CD14-positive monocyte (primary cell): ENCODE measurements at regions not wholly inside any gene's neighbourhood (a gene's known extent, or its start where the extent isn't known, plus 50 kb on each side); places are given as distances from the start of the nearest gene placed in this dataset.

Source experiments
- DNase-seq, 3 donors: peaks; one replicate each; pipeline ENCODE4 v3.0.0-alpha.2; 2011 to 2022
- H2AFZ ChIP-seq: 2 replicates; pipeline ENCODE4 v1.6.0; 2012; ENCODE audit warnings: mild to moderate bottlenecking, low read depth, low read length, inconsistent platforms; ENCODE audit not compliant: insufficient read depth, poor library complexity, severe bottlenecking
- H3K27ac ChIP-seq, 2 donors: 1 replicate in 1 of 2; 2 replicates in 1 of 2; pipeline ENCODE4 v1.5.1; 2012 to 2013; ENCODE audit warnings: low read length in 2 of 2, control low read depth in 1 of 2, inconsistent platforms in 1 of 2, low read depth in 1 of 2, mild to moderate bottlenecking in 1 of 2
- H3K27me3 ChIP-seq, 2 donors: one replicate each; pipeline versions ENCODE4 v1.6.0 to v1.6.1; 2011 to 2013; ENCODE audit warnings: low read length in 2 of 2; ENCODE audit not compliant: control insufficient read depth in 2 of 2, insufficient read depth in 2 of 2
- H3K36me3 ChIP-seq, 2 donors: replicated peaks in 1 of 2; 1 replicate in 1 of 2; 2 replicates in 1 of 2; pipeline versions ENCODE4 v1.5.1 to v1.6.1; 2012 to 2013; ENCODE audit warnings: low read length in 2 of 2, control low read depth in 1 of 2, inconsistent platforms in 1 of 2, mild to moderate bottlenecking in 1 of 2; ENCODE audit not compliant: insufficient read depth in 2 of 2, control insufficient read depth in 1 of 2
- H3K4me1 ChIP-seq, 2 donors: 1 replicate in 1 of 2; 2 replicates in 1 of 2; pipeline versions ENCODE4 v1.5.1 to v1.6.1; 2012 to 2013; ENCODE audit warnings: low read length in 2 of 2, control low read depth in 1 of 2, inconsistent platforms in 1 of 2, mild to moderate bottlenecking in 1 of 2, moderate library complexity in 1 of 2; ENCODE audit not compliant: insufficient read depth in 2 of 2, control insufficient read depth in 1 of 2
- H3K4me2 ChIP-seq: replicated peaks from 2 replicates; pipeline ENCODE3; 2012; ENCODE audit warnings: low read length, moderate library complexity, mild to moderate bottlenecking; ENCODE audit not compliant: poor library complexity, severe bottlenecking; ENCODE audit errors: extremely low read depth
- H3K4me3 ChIP-seq, 3 experiments: fragments of 200-600 bp in 1 of 3; sonication (generic) in 1 of 3; replicated peaks in 1 of 3; 1 replicate in 2 of 3; 2 replicates in 1 of 3; pipeline ENCODE4 v1.5.1; 2011 to 2013; ENCODE audit warnings: low read length in 3 of 3, mild to moderate bottlenecking in 3 of 3, control low read depth in 2 of 3, low read depth in 2 of 3, inconsistent platforms in 1 of 3, moderate library complexity in 1 of 3
- H3K79me2 ChIP-seq: 2 replicates; pipeline ENCODE4 v1.6.0; 2012; ENCODE audit warnings: mild to moderate bottlenecking, control low read depth, inconsistent platforms, low read length, moderate library complexity; ENCODE audit not compliant: insufficient read depth
- H3K9ac ChIP-seq: 2 replicates; pipeline ENCODE4 v1.6.0; 2017; ENCODE audit warnings: low read length, mild to moderate bottlenecking; ENCODE audit not compliant: insufficient read depth, poor library complexity, severe bottlenecking
- H3K9me3 ChIP-seq, 2 donors: replicated peaks in 1 of 2; 1 replicate in 1 of 2; 2 replicates in 1 of 2; pipeline versions ENCODE4 v1.5.1 to v1.6.1; 2012 to 2013; ENCODE audit warnings: low read length in 2 of 2, control low read depth in 1 of 2; ENCODE audit not compliant: control insufficient read depth in 1 of 2, insufficient read depth in 1 of 2
- H4K20me1 ChIP-seq: 2 replicates; pipeline ENCODE4 v1.6.0; 2012; ENCODE audit warnings: mild to moderate bottlenecking, low read length, control low read depth, moderate library complexity; ENCODE audit not compliant: insufficient read depth
- H3K27ac Mint-ChIP-seq, 7 donors: one replicate each; pipeline ENCODE4 v1.8.0; 2020; ENCODE audit warnings: mild to moderate bottlenecking in 7 of 7, mixed read lengths in 7 of 7, moderate library complexity in 6 of 7, inconsistent platforms in 2 of 7
- H3K27me3 Mint-ChIP-seq, 3 donors: one replicate each; pipeline ENCODE4 v1.8.0; 2021 to 2022; ENCODE audit warnings: low read depth in 3 of 3, mild to moderate bottlenecking in 3 of 3, mixed read lengths in 3 of 3, moderate library complexity in 3 of 3, inconsistent platforms in 1 of 3
- H3K36me3 Mint-ChIP-seq, 2 donors: one replicate each; pipeline ENCODE4 v1.8.0; 2020; ENCODE audit warnings: mixed read lengths in 2 of 2, inconsistent platforms in 1 of 2, mild to moderate bottlenecking in 1 of 2
- H3K4me1 Mint-ChIP-seq: one replicate; pipeline ENCODE4 v1.8.0; 2020; ENCODE audit warnings: mild to moderate bottlenecking, mixed read lengths
- H3K4me3 Mint-ChIP-seq, 2 donors: one replicate each; pipeline ENCODE4 v1.8.0; 2020; ENCODE audit warnings: mild to moderate bottlenecking in 2 of 2, mixed read lengths in 2 of 2, moderate library complexity in 1 of 2
- H3K9me3 Mint-ChIP-seq, 7 donors: one replicate each; pipeline ENCODE4 v1.8.0; 2020 to 2022; ENCODE audit warnings: mixed read lengths in 7 of 7, mild to moderate bottlenecking in 6 of 7, moderate library complexity in 6 of 7, inconsistent platforms in 2 of 7
- WGBS: methylation state at CpG from one replicate; pipeline ENCODE4 v1.1.5; 2013; ENCODE audit warnings: missing lambda C conversion rate; ENCODE audit not compliant: insufficient coverage; 5-methylcytosine and 5-hydroxymethylcytosine counted together
- intact Hi-C, 2 donors: fragments of 100-400 bp; cut with micrococcal nuclease; formaldehyde crosslinking; loops; one replicate each; pipeline versions ENCODE4 v1.15.0 to v1.15.1; 2023
- TF ChIP-seq, protein P1 (sequence below): fragments of 200-600 bp; IDR thresholded peaks from one replicate; pipeline ENCODE4 v1.8.0; 2022; ENCODE audit warnings: antibody characterized with exemption, mild to moderate bottlenecking

DNA sequence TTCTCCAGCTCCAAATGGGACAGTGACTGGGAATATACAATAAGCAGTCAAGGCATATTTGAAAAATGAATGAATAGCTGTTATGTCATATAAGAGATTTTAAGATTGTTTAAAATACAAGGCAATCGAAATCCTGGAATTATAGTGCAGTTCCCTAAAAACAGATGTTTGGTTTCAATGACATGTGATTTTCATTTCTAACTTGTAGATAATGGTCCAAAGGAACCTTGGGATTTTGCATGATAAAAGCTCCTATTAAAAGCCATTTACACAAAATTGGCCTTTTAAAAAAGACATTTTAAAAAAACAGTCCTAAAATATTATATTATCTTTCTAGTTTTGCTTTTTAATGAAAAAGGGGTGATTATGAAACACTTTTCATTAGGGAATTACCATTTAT lies 905.1 kb downstream of the GALC start:
- no peaks in the 10 kb centered on the region for H3K27me3 ChIP-seq
- WGBS = no CpG with 5 or more reads among the region's 1 CpG

DNA sequence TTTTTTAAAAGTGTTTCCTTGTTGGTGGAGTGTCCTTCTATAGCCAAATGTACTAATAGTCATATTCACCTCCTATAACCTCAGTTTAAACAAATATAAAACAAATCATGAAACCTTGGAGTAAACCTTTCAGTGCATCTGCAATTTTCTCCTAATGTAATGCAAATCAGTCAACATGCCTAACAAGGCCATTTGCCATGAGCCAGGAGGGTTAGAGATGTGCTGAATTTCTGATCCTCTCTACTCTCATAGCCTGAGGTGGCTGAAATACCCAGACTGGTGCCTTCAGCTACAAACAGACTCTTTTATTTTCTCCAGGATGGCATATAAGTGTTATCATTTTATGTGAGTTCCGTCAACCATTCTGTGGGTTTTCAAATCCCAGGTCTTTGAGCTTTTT lies 908.1 kb downstream of the GALC start:
- Mint-ChIP-seq H3K27me3 (no peaks in the 10 kb centered on the region), H3K36me3 (no peaks in the 10 kb centered on the region), H3K9me3 (peaks cover 2 to 15% (median 6%) of the 10 kb centered on the region in 7 donors), H3K4me3 (no peak overlapping the region), H3K4me1 (no peaks in the 10 kb centered on the region), H3K27ac (no peak overlapping the region)
- Histone ChIP-seq H2AFZ (no peak overlapping the region), H3K4me1 (no peaks in the 10 kb centered on the region), H3K4me3 (no peak overlapping the region), H3K27ac (no peak overlapping the region), H3K9me3 (peaks cover 1 to 6% of the 10 kb centered on the region in 2 donors), H3K9ac (no peak overlapping the region), H3K36me3 (no peaks in the 10 kb centered on the region), H4K20me1 (no peaks in the 10 kb centered on the region), H3K79me2 (no peaks in the 10 kb centered on the region), H3K27me3 (no peaks in the 10 kb centered on the region), H3K4me2 (no peak overlapping the region)
- 100% methylated on average over 1 of the region's 1 CpG for WGBS
- intact Hi-C loops = no loop called here
- DNase-seq = no peak
- TF ChIP-seq, protein P1, sequence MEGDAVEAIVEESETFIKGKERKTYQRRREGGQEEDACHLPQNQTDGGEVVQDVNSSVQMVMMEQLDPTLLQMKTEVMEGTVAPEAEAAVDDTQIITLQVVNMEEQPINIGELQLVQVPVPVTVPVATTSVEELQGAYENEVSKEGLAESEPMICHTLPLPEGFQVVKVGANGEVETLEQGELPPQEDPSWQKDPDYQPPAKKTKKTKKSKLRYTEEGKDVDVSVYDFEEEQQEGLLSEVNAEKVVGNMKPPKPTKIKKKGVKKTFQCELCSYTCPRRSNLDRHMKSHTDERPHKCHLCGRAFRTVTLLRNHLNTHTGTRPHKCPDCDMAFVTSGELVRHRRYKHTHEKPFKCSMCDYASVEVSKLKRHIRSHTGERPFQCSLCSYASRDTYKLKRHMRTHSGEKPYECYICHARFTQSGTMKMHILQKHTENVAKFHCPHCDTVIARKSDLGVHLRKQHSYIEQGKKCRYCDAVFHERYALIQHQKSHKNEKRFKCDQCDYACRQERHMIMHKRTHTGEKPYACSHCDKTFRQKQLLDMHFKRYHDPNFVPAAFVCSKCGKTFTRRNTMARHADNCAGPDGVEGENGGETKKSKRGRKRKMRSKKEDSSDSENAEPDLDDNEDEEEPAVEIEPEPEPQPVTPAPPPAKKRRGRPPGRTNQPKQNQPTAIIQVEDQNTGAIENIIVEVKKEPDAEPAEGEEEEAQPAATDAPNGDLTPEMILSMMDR = no peak

More for the DNA sequence above, 905.1 kb downstream of the GALC start:
- no peak overlapping the region for H3K4me3 ChIP-seq
- TF ChIP-seq, protein P1 = no peak
- H3K9ac ChIP-seq = no peak overlapping the region
- no peak overlapping the region for H2AFZ ChIP-seq
- H3K36me3 ChIP-seq = no peaks in the 10 kb centered on the region
- H4K20me1 ChIP-seq = no peaks in the 10 kb centered on the region
- Mint-ChIP-seq H3K27me3 (no peaks in the 10 kb centered on the region), H3K27ac (no peak overlapping the region), H3K4me3 (no peak overlapping the region), H3K4me1 (no peaks in the 10 kb centered on the region), H3K9me3 (peaks cover 2 to 15% (median 4%) of the 10 kb centered on the region in 7 donors), H3K36me3 (no peaks in the 10 kb centered on the region)
- intact Hi-C loops = no loop called here
- peaks cover 5 to 9% of the 10 kb centered on the region in 2 donors for H3K9me3 ChIP-seq
- no peak overlapping the region for H3K27ac ChIP-seq
- DNase-seq = no peak
- no peaks in the 10 kb centered on the region for H3K4me1 ChIP-seq
- no peak overlapping the region for H3K4me2 ChIP-seq
- H3K79me2 ChIP-seq = no peaks in the 10 kb centered on the region
